ENCODE measurements at regions not wholly inside any gene's neighbourhood (a gene's known extent, or its start where the extent isn't known, plus 50 kb on each side); places are given as distances from the start of the nearest gene placed in this dataset.

DNA sequence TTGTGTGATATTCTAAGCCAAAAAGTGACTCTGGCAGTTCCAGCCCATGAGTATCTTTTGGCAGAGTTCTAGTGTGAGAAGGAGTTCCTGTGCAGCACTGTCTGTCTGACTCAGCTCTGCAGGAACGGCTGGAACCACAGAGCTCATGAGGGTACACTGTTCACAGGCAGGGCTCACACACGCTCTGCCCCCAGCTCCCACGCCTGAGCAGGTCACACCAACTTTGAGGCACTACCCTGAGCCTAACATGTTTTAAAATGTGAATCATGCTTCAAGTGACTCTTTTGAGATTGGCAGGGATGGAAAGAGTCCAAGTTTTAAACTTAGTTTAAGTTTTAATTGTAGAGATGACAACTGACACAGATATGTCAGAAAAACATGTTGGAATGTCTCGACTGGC, 1203.3 kb downstream of the UQCRFS1 start:
- Mint-ChIP-seq H3K4me3 (ENCODE audit: unreplicated experiment) (no peak overlapping the region), H3K9me3 (ENCODE audit: unreplicated experiment) (no peaks in the 10 kb centered on the region), H3K27ac (ENCODE audit: unreplicated experiment) (no peak overlapping the region), H3K27me3 (ENCODE audit: unreplicated experiment) (peaks cover 3% of the 10 kb centered on the region), H3K36me3 (ENCODE audit: low read depth, unreplicated experiment) (no peaks in the 10 kb centered on the region), H3K4me1 (ENCODE audit: unreplicated experiment) (no peaks in the 10 kb centered on the region)
- no peak for DNase-seq (ENCODE audit: low spot score)
- TF ChIP-seq, protein P1, sequence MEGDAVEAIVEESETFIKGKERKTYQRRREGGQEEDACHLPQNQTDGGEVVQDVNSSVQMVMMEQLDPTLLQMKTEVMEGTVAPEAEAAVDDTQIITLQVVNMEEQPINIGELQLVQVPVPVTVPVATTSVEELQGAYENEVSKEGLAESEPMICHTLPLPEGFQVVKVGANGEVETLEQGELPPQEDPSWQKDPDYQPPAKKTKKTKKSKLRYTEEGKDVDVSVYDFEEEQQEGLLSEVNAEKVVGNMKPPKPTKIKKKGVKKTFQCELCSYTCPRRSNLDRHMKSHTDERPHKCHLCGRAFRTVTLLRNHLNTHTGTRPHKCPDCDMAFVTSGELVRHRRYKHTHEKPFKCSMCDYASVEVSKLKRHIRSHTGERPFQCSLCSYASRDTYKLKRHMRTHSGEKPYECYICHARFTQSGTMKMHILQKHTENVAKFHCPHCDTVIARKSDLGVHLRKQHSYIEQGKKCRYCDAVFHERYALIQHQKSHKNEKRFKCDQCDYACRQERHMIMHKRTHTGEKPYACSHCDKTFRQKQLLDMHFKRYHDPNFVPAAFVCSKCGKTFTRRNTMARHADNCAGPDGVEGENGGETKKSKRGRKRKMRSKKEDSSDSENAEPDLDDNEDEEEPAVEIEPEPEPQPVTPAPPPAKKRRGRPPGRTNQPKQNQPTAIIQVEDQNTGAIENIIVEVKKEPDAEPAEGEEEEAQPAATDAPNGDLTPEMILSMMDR (IDR thresholded peaks at IDR 0.05; ENCODE audit: unreplicated experiment) = no peak

DNA sequence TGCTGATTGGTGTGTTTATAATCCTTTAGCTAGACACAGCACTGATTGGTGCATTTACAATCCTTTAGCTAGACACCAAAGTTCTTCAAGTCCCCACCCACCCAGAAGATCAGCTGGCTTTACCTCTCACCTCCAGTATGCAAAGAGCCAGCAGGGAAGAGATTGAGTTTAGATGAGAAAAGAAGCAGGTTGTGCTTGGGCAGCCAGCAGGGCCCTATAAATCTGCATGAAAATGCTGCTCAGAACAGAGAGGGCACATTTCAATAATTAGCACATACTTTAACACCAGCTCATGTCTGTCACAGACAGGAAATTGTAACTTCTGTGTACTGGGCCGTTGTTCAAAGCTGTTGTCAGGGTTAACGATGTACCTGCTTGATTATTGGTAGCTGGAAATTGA, 1204.3 kb downstream of the UQCRFS1 start:
- Mint-ChIP-seq H3K4me1 (ENCODE audit: unreplicated experiment) (no peaks in the 10 kb centered on the region), H3K36me3 (ENCODE audit: low read depth, unreplicated experiment) (no peaks in the 10 kb centered on the region), H3K9me3 (ENCODE audit: unreplicated experiment) (no peaks in the 10 kb centered on the region), H3K27me3 (ENCODE audit: unreplicated experiment) (peaks cover 3% of the 10 kb centered on the region), H3K27ac (ENCODE audit: unreplicated experiment) (no peak overlapping the region), H3K4me3 (ENCODE audit: unreplicated experiment) (no peak overlapping the region)
- DNase-seq (ENCODE audit: low spot score) = no peak
- TF ChIP-seq, protein P1 (IDR thresholded peaks at IDR 0.05; ENCODE audit: unreplicated experiment) = no peak

DNA sequence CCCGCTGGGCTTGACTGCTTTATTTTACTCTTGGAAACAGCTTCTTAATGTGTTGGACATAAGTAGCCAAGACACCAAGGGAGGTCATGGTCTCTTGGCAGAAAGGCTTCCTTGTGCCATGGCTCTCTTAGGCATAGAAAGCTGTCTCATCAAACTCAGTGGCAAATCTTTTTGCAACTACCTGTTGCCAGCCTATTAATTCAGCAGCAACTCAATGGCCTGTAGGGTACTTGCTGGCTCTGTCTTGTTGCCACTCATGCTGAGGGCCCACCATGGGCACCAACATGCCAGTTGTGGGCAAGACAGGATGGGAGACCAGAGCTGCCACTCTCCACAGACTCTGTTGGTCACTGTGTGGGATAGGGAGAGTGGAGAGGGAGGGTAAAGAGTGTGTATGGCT, 1209.4 kb downstream of the UQCRFS1 start:
- H3K9me3 Mint-ChIP-seq (ENCODE audit: unreplicated experiment) = no peaks in the 10 kb centered on the region
- H3K36me3 Mint-ChIP-seq (ENCODE audit: low read depth, unreplicated experiment) = peaks cover 4% of the 10 kb centered on the region
- H3K27me3 Mint-ChIP-seq (ENCODE audit: unreplicated experiment) = peaks cover 11% of the 10 kb centered on the region
- no peak for DNase-seq (ENCODE audit: low spot score)
- H3K4me3 Mint-ChIP-seq (ENCODE audit: unreplicated experiment) = no peak overlapping the region
- no peak overlapping the region for H3K27ac Mint-ChIP-seq (ENCODE audit: unreplicated experiment)
- TF ChIP-seq, protein P1 (IDR thresholded peaks at IDR 0.05; ENCODE audit: unreplicated experiment) = no peak
- H3K4me1 Mint-ChIP-seq (ENCODE audit: unreplicated experiment) = no peaks in the 10 kb centered on the region

DNA sequence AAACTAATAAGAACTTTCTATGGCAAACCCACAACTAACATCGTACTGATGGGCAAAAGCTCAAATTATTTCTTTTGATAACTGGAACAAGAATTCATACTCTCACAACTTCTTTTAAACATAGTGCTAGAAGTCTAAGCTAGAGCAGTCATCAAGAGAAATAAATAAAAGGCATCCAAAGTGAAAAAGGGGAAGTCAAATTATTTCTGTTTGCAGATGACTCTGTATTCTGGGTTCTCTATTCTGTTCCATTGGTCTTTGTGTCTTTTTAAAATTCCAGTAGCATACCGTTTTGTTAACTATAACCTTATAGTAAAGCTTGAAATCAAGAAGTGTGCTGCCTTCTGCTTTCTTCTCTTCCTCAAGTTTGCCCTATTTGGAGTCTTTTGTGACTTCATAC, 1215.9 kb downstream of the UQCRFS1 start:
- H3K9me3 Mint-ChIP-seq (ENCODE audit: unreplicated experiment) = no peaks in the 10 kb centered on the region
- H3K4me3 Mint-ChIP-seq (ENCODE audit: unreplicated experiment) = no peak overlapping the region
- H3K4me1 Mint-ChIP-seq (ENCODE audit: unreplicated experiment) = no peaks in the 10 kb centered on the region
- TF ChIP-seq, protein P1 (IDR thresholded peaks at IDR 0.05; ENCODE audit: unreplicated experiment) = no peak
- peaks cover 5% of the 10 kb centered on the region for H3K27me3 Mint-ChIP-seq (ENCODE audit: unreplicated experiment)
- DNase-seq (ENCODE audit: low spot score) = no peak
- no peaks in the 10 kb centered on the region for H3K36me3 Mint-ChIP-seq (ENCODE audit: low read depth, unreplicated experiment)
- no peak overlapping the region for H3K27ac Mint-ChIP-seq (ENCODE audit: unreplicated experiment)

DNA sequence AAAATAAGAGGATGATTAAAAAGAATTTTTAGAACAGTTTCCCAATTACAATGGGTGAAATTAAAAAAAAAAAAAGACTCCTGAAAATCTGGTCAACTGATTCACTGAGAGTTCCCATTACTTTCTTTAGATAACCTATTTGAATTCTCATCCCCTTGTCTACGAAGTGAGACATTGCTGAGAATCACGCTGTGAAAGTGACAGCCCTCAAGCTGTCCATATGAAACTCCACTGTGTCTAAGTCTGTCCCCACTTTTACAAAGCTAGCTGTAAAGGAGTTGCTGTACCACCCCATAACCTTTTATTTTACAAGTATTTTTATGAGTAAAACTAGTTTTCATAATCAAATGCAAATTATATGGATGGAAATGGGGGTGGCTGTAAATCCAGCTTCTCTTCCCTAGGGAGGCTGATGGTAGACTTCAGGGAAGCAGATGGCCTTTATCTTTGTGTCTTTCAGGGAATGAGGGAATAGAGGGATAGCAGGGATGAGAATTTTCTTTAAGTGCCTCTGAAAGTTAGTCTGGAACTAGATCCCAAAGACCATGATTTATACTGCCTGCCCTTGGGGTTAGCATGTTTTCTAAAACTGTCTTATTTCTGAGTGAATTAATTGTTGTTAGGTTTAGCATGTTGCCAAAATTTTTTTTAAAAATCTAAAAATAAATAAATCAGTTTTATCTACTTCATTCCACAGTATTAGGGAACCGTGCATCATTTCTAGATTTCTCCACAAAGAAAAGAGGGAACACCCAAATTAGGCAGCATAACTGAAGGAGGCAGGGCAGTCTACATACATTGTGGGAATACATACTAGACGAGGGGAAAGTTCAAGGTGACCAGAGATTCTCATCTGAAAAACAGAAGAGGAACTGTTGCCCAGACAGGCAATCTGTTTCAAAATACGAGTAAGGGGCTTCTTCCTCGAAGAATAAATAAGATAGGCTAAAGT, 1219.1 kb downstream of the UQCRFS1 start:
- TF ChIP-seq, protein P1 (IDR thresholded peaks at IDR 0.05; ENCODE audit: unreplicated experiment) = no peak
- Mint-ChIP-seq H3K4me1 (ENCODE audit: unreplicated experiment) (no peaks in the 10 kb centered on the region), H3K4me3 (ENCODE audit: unreplicated experiment) (no peak overlapping the region), H3K9me3 (ENCODE audit: unreplicated experiment) (no peaks in the 10 kb centered on the region), H3K27ac (ENCODE audit: unreplicated experiment) (no peak overlapping the region), H3K36me3 (ENCODE audit: low read depth, unreplicated experiment) (no peaks in the 10 kb centered on the region), H3K27me3 (ENCODE audit: unreplicated experiment) (peaks cover 3% of the 10 kb centered on the region)
- DNase-seq (ENCODE audit: low spot score) = no peak
